GM19468 (cell line): ENCODE measurements at regions not wholly inside any gene's neighbourhood (a gene's known extent, or its start where the extent isn't known, plus 50 kb on each side); places are given as distances from the start of the nearest gene placed in this dataset.
"Not testable (repeated sequence)": the region's sequence is repeated elsewhere in the genome, so short reads cannot be mapped to it uniquely, and the experiment has no call there.

Experiments used
- ATAC-seq: cut with Tn5 transposase; IDR thresholded peaks from one replicate; pipeline ENCODE4 v1.9.1; 2021; ENCODE audit warnings: mild to moderate bottlenecking, moderate library complexity, moderate number of reproducible peaks; ENCODE audit not compliant: unreplicated experiment; ENCODE audit errors: extremely low read depth

GRCh38 chr15:30828304-30828639 lies 75.4 kb upstream of the FAN1 start:
- ATAC-seq, result not testable (repeated sequence)

- no peak for ATAC-seq
These were observed 72.8 kb upstream of the FAN1 start for GRCh38 chr15:30830961-30831360.

DNA sequence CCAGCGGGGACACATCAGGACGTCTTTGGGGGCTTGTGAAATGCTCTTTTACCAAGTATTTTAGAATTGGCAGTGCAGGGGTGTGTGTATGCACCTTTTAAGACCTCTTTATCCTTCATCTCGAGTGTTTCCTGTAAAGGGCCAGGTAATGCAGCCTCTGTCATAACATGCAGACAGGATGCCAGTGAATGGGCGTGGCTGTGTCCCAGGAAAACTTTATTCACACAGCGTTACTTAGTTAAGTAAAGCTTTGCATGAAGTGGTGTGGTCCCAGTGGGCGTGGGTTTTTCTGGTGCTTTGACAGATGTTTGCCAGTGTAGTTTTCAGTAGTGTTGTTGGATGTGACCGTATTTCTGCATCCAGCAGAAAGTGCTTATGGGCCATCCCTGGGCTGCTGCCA lies 70.3 kb upstream of the FAN1 start:
- ATAC-seq, result not testable (repeated sequence)

DNA sequence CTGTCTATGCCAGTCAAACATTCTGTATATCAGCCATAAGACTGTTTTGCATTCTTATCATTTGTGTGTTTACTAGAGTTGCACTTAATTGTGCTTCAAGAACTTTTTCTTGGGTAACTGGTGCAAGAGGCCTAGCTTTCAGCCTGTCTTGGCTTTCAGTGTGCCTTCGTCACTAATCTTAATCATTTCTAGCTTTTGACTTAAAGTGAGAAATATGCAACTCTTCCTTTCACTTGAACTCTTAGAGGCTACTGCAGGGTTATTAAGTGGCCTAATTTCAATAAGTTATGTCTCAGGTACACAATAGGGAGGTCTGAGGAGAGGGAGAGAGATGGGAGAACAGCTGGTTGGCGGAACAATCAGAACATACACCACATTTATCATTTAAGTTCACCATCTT lies 62.1 kb upstream of the FAN1 start:
- not testable (repeated sequence) for ATAC-seq

GRCh38 chr15:30842798-30843472 lies 60.8 kb upstream of the FAN1 start:
- ATAC-seq, result not testable (repeated sequence)

GRCh38 chr15:30845536-30845935 lies 58.2 kb upstream of the FAN1 start:
- ATAC-seq, result not testable (repeated sequence)
